ENCODE measurements at regions not wholly inside any gene's neighbourhood (a gene's known extent, or its start where the extent isn't known, plus 50 kb on each side); places are given as distances from the start of the nearest gene placed in this dataset.

DNA sequence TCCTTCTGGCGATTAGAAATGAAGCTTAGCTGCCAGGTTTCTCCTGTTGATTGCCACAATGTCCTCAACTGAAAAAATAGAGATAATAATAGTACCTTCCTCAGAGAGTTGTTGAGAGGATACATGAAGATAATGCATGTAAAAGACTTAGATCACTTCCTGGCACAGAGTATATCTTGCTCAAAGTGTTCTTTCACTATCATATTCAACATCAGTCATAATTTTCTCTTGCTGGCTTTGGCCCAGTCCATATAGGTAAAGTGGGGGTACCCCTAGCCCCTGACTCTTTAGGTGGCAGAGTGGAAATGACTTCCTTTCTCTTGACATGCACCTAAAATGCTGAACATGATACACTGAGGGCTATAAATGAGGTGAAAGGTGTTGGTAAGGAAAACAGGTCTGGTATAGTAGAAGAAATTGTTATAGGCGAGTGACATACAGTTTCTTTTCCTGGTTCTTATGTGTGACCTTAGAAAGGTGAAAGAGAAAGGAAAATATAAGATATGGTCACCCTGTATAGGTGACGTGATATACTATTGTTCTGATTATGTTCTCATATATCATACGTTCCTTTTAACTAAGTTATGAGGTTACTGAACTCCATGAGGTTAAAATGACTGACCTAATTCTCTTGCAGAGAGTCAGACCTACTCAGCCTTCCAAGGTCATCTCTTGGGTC lies 209.9 kb upstream of the DEPDC1 start:
- Histone ChIP-seq H3K4me1 (ENCODE audit: control insufficient read depth in 2 of 3, insufficient read depth in 2 of 3, low read depth in 1 of 3, low read length in 3 of 3) (peaks cover 0 to 5% (median 0%) of the 10 kb centered on the region in 3 donors), H3K9me3 (ENCODE audit: control insufficient read depth in 2 of 3, insufficient read depth in 1 of 3, low read length in 3 of 3) (peaks cover 0 to 4% (median 0%) of the 10 kb centered on the region in 3 donors), H3K4me3 (ENCODE audit: low read length in 3 of 3) (no peak overlapping the region), H3K27me3 (ENCODE audit: control insufficient read depth, insufficient read depth, low read length) (no peaks in the 10 kb centered on the region), H3K9ac (ENCODE audit: low read length in 3 of 3) (no peak overlapping the region), H3K27ac (ENCODE audit: low read depth in 2 of 2, low read length in 2 of 2) (no peak overlapping the region), H3K36me3 (ENCODE audit: control insufficient read depth in 2 of 3, insufficient read depth in 3 of 3, low read length in 3 of 3) (no peaks in the 10 kb centered on the region)
- intact Hi-C loops (cut with DNase I), result no loop called here
- TF ChIP-seq, protein P1, sequence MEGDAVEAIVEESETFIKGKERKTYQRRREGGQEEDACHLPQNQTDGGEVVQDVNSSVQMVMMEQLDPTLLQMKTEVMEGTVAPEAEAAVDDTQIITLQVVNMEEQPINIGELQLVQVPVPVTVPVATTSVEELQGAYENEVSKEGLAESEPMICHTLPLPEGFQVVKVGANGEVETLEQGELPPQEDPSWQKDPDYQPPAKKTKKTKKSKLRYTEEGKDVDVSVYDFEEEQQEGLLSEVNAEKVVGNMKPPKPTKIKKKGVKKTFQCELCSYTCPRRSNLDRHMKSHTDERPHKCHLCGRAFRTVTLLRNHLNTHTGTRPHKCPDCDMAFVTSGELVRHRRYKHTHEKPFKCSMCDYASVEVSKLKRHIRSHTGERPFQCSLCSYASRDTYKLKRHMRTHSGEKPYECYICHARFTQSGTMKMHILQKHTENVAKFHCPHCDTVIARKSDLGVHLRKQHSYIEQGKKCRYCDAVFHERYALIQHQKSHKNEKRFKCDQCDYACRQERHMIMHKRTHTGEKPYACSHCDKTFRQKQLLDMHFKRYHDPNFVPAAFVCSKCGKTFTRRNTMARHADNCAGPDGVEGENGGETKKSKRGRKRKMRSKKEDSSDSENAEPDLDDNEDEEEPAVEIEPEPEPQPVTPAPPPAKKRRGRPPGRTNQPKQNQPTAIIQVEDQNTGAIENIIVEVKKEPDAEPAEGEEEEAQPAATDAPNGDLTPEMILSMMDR (IDR thresholded peaks at IDR 0.05; ENCODE audit: borderline replicate concordance, extremely low read depth, insufficient read depth), result no peak
- no peak for FAIRE-seq
- DNase-seq, result no peak

DNA sequence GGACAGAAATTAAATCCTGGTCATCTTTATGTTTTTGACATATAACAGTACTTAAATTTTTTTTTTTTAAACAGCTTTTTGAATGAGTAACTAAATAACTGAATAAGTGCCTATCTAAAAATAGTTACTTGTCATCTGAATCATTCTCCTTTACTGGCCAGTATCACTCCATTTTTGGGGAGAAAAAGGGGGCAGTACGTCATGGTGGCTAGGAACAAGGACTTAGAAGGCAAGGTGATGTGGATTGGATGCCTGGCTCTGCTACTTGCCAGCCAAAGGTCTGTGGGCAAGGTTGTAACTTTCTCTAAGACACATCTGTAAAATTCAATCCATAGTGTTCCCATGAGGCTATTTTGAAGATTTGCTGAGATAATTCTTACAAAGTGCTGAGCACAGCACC lies 220.4 kb upstream of the DEPDC1 start:
- Histone ChIP-seq H3K27me3 (ENCODE audit: control insufficient read depth, insufficient read depth, low read length) (no peaks in the 10 kb centered on the region), H3K4me1 (ENCODE audit: control insufficient read depth in 2 of 3, insufficient read depth in 2 of 3, low read depth in 1 of 3, low read length in 3 of 3) (no peaks in the 10 kb centered on the region), H3K9ac (ENCODE audit: low read length in 3 of 3) (no peak overlapping the region), H3K36me3 (ENCODE audit: control insufficient read depth in 2 of 3, insufficient read depth in 3 of 3, low read length in 3 of 3) (no peaks in the 10 kb centered on the region), H3K9me3 (ENCODE audit: control insufficient read depth in 2 of 3, insufficient read depth in 1 of 3, low read length in 3 of 3) (peaks cover 0 to 3% (median 0%) of the 10 kb centered on the region in 3 donors), H3K4me3 (ENCODE audit: low read length in 3 of 3) (no peak overlapping the region), H3K27ac (ENCODE audit: low read depth in 2 of 2, low read length in 2 of 2) (no peak overlapping the region)
- FAIRE-seq (no peak), DNase-seq (no peak)
- intact Hi-C loops (cut with DNase I), result no loop called here
- TF ChIP-seq, protein P1 (IDR thresholded peaks at IDR 0.05; ENCODE audit: borderline replicate concordance, extremely low read depth, insufficient read depth), result no peak

DNA sequence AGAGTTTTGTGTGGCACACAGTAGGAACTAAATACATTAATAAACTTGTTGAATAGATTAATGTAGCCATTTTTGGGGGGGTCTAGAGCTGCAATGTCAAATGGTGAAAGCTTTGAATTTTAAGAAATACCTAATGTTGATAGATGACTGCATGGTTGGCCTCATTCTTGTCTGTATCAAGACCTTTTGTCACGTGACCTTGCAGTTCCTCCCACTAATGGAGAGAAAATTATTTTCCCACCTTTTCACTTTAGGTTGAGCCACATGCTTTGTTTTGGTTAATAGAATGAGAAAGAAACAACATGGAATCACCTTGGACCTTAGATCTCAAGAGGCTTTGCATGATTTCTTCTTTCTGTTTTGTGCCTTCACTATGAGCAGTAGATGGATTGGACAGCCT lies 223.6 kb upstream of the DEPDC1 start:
- no peak for FAIRE-seq
- intact Hi-C loops (cut with DNase I), result no loop called here
- H3K9ac ChIP-seq (ENCODE audit: low read length in 3 of 3), result no peak overlapping the region

More for the DNA sequence above, 223.6 kb upstream of the DEPDC1 start:
- H3K27ac ChIP-seq (ENCODE audit: low read depth in 2 of 2, low read length in 2 of 2), result no peak overlapping the region
- H3K4me1 ChIP-seq (ENCODE audit: control insufficient read depth in 2 of 3, insufficient read depth in 2 of 3, low read depth in 1 of 3, low read length in 3 of 3), result no peaks in the 10 kb centered on the region
- no peak overlapping the region for H3K4me3 ChIP-seq (ENCODE audit: low read length in 3 of 3)
- H3K36me3 ChIP-seq (ENCODE audit: control insufficient read depth in 2 of 3, insufficient read depth in 3 of 3, low read length in 3 of 3), result no peaks in the 10 kb centered on the region
- DNase-seq, result no peak
- TF ChIP-seq, protein P1 (IDR thresholded peaks at IDR 0.05; ENCODE audit: borderline replicate concordance, extremely low read depth, insufficient read depth), result no peak
- peaks cover 0 to 3% (median 0%) of the 10 kb centered on the region in 3 donors for H3K9me3 ChIP-seq (ENCODE audit: control insufficient read depth in 2 of 3, insufficient read depth in 1 of 3, low read length in 3 of 3)
- no peaks in the 10 kb centered on the region for H3K27me3 ChIP-seq (ENCODE audit: control insufficient read depth, insufficient read depth, low read length)

Data from kidney (tissue), 13 donors.